ENCODE measurements at regions not wholly inside any gene's neighbourhood (a gene's known extent, or its start where the extent isn't known, plus 50 kb on each side); places are given as distances from the start of the nearest gene placed in this dataset.

DNA sequence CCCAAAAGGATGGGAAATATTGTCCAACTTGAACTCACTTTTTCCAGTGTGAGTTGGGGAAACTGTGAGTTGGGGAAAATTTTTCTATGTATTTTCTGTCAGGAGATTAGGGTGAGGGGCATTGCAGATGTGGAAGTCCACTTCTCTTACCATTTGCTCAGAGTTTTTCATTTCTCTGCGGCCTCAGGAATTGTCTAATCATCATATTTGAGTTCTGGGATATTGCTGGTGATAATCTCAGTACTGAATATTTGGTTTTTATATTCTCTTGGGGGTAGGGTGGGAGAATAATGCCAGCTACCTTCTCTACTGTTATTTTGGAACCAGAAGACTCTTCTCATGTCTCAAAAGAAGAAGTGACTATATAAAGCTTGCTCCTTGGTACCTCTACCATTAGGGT is 141.3 kb upstream of the SLC13A1 start:
- in situ Hi-C loops (cut with MboI) = no loop called here
- no peak for FAIRE-seq
- RAD21 ChIA-PET (ENCODE audit: unreplicated experiment) = no interaction called here

More for the DNA sequence above, 141.3 kb upstream of the SLC13A1 start:
- ChIA-PET SMC1A (ENCODE audit: uncharacterized antibody, unreplicated experiment) (no interaction called here), CTCF (no interaction called here), POLR2A (no interaction called here)
- Histone ChIP-seq H3K27ac (ENCODE audit: control insufficient read depth, insufficient read depth) (no peak overlapping the region), H3K4me3 (no peak overlapping the region), H3K9ac (ENCODE audit: control insufficient read depth, insufficient read depth, low read length) (no peak overlapping the region), H3K36me3 (ENCODE audit: control insufficient read depth in 2 of 2, insufficient read depth in 2 of 2, low read length in 1 of 2) (no peaks in the 10 kb centered on the region), H3K9me3 (replicated peaks; ENCODE audit: control insufficient read depth, insufficient read depth, low read length) (no peaks in the 10 kb centered on the region), H3K4me1 (ENCODE audit: control insufficient read depth, insufficient read depth, low read length) (no peaks in the 10 kb centered on the region), H2AFZ (ENCODE audit: control insufficient read depth, low read depth, low read length) (no peak overlapping the region), H4K20me1 (ENCODE audit: control insufficient read depth, insufficient read depth) (no peaks in the 10 kb centered on the region), H3K4me2 (ENCODE audit: control insufficient read depth, insufficient read depth) (no peak overlapping the region), H3K79me2 (ENCODE audit: control insufficient read depth, insufficient read depth, low read length) (no peaks in the 10 kb centered on the region), H3K27me3 (replicated peaks in 1 of 2; ENCODE audit: control insufficient read depth in 2 of 2, insufficient read depth in 2 of 2, low read length in 1 of 2) (no peaks in the 10 kb centered on the region)
- WGBS (ENCODE audit: insufficient coverage, insufficient replicate concordance, low lambda C conversion rate, missing lambda C conversion rate) = 6% methylated on average over 1 of the region's 1 CpG
- no peak for ATAC-seq
- intact Hi-C loops (cut with micrococcal nuclease; ENCODE audit: unreplicated experiment) = no loop called here
- no TSS peak for BruUV-seq (replicated peaks)
- TF ChIP-seq TCF12 (IDR thresholded peaks at IDR 0.05; ENCODE audit: low read depth, low read length) (no peak), WRNIP1 (IDR thresholded peaks at IDR 0.05; ENCODE audit: borderline replicate concordance, low read depth, low read length) (no peak), CREB1 (IDR thresholded peaks at IDR 0.05; ENCODE audit: low read depth) (no peak), POU2F2 (IDR thresholded peaks at IDR 0.05; ENCODE audit: borderline replicate concordance, low read depth, low read length) (no peak), CHD2 (IDR thresholded peaks at IDR 0.05; ENCODE audit: borderline replicate concordance, low read depth, low read length) (no peak)
- TF ChIP-seq, protein P1, sequence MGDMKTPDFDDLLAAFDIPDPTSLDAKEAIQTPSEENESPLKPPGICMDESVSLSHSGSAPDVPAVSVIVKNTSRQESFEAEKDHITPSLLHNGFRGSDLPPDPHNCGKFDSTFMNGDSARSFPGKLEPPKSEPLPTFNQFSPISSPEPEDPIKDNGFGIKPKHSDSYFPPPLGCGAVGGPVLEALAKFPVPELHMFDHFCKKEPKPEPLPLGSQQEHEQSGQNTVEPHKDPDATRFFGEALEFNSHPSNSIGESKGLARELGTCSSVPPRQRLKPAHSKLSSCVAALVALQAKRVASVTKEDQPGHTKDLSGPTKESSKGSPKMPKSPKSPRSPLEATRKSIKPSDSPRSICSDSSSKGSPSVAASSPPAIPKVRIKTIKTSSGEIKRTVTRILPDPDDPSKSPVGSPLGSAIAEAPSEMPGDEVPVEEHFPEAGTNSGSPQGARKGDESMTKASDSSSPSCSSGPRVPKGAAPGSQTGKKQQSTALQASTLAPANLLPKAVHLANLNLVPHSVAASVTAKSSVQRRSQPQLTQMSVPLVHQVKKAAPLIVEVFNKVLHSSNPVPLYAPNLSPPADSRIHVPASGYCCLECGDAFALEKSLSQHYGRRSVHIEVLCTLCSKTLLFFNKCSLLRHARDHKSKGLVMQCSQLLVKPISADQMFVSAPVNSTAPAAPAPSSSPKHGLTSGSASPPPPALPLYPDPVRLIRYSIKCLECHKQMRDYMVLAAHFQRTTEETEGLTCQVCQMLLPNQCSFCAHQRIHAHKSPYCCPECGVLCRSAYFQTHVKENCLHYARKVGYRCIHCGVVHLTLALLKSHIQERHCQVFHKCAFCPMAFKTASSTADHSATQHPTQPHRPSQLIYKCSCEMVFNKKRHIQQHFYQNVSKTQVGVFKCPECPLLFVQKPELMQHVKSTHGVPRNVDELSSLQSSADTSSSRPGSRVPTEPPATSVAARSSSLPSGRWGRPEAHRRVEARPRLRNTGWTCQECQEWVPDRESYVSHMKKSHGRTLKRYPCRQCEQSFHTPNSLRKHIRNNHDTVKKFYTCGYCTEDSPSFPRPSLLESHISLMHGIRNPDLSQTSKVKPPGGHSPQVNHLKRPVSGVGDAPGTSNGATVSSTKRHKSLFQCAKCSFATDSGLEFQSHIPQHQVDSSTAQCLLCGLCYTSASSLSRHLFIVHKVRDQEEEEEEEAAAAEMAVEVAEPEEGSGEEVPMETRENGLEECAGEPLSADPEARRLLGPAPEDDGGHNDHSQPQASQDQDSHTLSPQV (IDR thresholded peaks at IDR 0.05) = no peak
- no peak for DNase-seq (ENCODE audit: low read depth, low spot score)
